Loucy (cell line): ENCODE measurements at regions not wholly inside any gene's neighbourhood (a gene's known extent, or its start where the extent isn't known, plus 50 kb on each side); places are given as distances from the start of the nearest gene placed in this dataset.

Source experiments
- H2AFZ ChIP-seq: fragments of 200-600 bp; sonication (generic); 2 replicates; pipeline ENCODE4 v1.6.0; 2016; ENCODE audit warnings: antibody characterized with exemption, mild to moderate bottlenecking, low read length, moderate library complexity
- H3F3A ChIP-seq: fragments of 200-600 bp; 2 replicates; pipeline ENCODE4 v1.6.0; 2016; ENCODE audit warnings: antibody characterized with exemption, low read depth, mild to moderate bottlenecking
- H3K27me3 ChIP-seq: fragments of 200-600 bp; sonication (generic); 2 replicates; pipeline ENCODE4 v1.6.1; 2014; ENCODE audit warnings: low read length, mild to moderate bottlenecking; ENCODE audit not compliant: insufficient read depth, poor library complexity, severe bottlenecking
- H3K36me3 ChIP-seq: fragments of 200-600 bp; sonication (generic); 2 replicates; pipeline ENCODE4 v1.6.1; 2016; ENCODE audit warnings: low read length; ENCODE audit not compliant: insufficient read depth
- H3K4me1 ChIP-seq: fragments of 200-600 bp; sonication (generic); 2 replicates; pipeline ENCODE4 v1.5.1; 2014; ENCODE audit warnings: low read length, mild to moderate bottlenecking; ENCODE audit not compliant: insufficient read depth, poor library complexity, severe bottlenecking
- H3K4me2 ChIP-seq: fragments of 200-600 bp; sonication (generic); 2 replicates; pipeline ENCODE4 v1.6.0; 2014; ENCODE audit warnings: antibody characterized with exemption, low read length, low read depth, mild to moderate bottlenecking; ENCODE audit not compliant: poor library complexity, severe bottlenecking
- H3K4me3 ChIP-seq: fragments of 200-600 bp; sonication (generic); 2 replicates; pipeline ENCODE4 v1.5.1; 2014; ENCODE audit warnings: low read length, mild to moderate bottlenecking, mixed read lengths; ENCODE audit not compliant: poor library complexity, severe bottlenecking
- H3K79me2 ChIP-seq: fragments of 200-600 bp; sonication (generic); 2 replicates; pipeline ENCODE4 v1.6.1; 2014; ENCODE audit warnings: low read length; ENCODE audit not compliant: insufficient read depth
- H3K9ac ChIP-seq: fragments of 200-600 bp; sonication (generic); 2 replicates; pipeline ENCODE4 v1.6.0; 2014; ENCODE audit warnings: mild to moderate bottlenecking, low read depth, low read length, moderate library complexity; ENCODE audit not compliant: poor library complexity, severe bottlenecking
- H3K9me2 ChIP-seq: fragments of 200-600 bp; sonication (generic); replicated peaks from 2 replicates; pipeline ENCODE4 v1.6.1; 2016; ENCODE audit warnings: low read depth, low read length, mixed read lengths
- H3K9me3 ChIP-seq: fragments of 200-600 bp; sonication (generic); 2 replicates; pipeline ENCODE4 v1.6.1; 2014; ENCODE audit warnings: mild to moderate bottlenecking, antibody characterized with exemption, low read length, low read depth; ENCODE audit not compliant: insufficient read depth
- H4K20me1 ChIP-seq: fragments of 200-600 bp; sonication (generic); 2 replicates; pipeline ENCODE4 v1.6.0; 2014; ENCODE audit warnings: antibody characterized with exemption, low read length, mild to moderate bottlenecking; ENCODE audit not compliant: insufficient read depth, poor library complexity, severe bottlenecking
- CTCF ChIP-seq: fragments of 200-600 bp; sonication (generic); conservative IDR thresholded peaks from 2 replicates; pipeline ENCODE4 v1.5.1; 2014; ENCODE audit warnings: mild to moderate bottlenecking, antibody characterized with exemption, low read length
- EZH2phosphoT487 ChIP-seq: fragments of 200-600 bp; IDR thresholded peaks from 2 replicates; pipeline ENCODE4 v1.6.1; 2018; ENCODE audit warnings: antibody characterized with exemption, mild to moderate bottlenecking, moderate library complexity, borderline replicate concordance

- no peak overlapping the region for H2AFZ ChIP-seq
- no peaks in the 10 kb centered on the region for H3K9me2 ChIP-seq
- H4K20me1 ChIP-seq: no peaks in the 10 kb centered on the region
- H3K27me3 ChIP-seq: no peaks in the 10 kb centered on the region
- no peak overlapping the region for H3K4me2 ChIP-seq
- H3K4me1 ChIP-seq: no peaks in the 10 kb centered on the region
- no peak overlapping the region for H3K4me3 ChIP-seq
- TF ChIP-seq EZH2phosphoT487 (no peak), CTCF (no peak)
- H3K9ac ChIP-seq: no peak overlapping the region
- no peaks in the 10 kb centered on the region for H3F3A ChIP-seq
- H3K36me3 ChIP-seq: no peaks in the 10 kb centered on the region
- no peaks in the 10 kb centered on the region for H3K79me2 ChIP-seq
- no peaks in the 10 kb centered on the region for H3K9me3 ChIP-seq
These were observed 87.6 kb upstream of the IFNE start for GRCh38 chr9:21569721-21570120.

GRCh38 chr9:21570643-21571275 lies 88.6 kb upstream of the IFNE start:
- H4K20me1 ChIP-seq: no peaks in the 10 kb centered on the region
- TF ChIP-seq CTCF (no peak), EZH2phosphoT487 (no peak)
- no peak overlapping the region for H3K9ac ChIP-seq
- no peaks in the 10 kb centered on the region for H3K27me3 ChIP-seq
- H3K9me2 ChIP-seq: no peaks in the 10 kb centered on the region
- H3F3A ChIP-seq: no peaks in the 10 kb centered on the region
- no peak overlapping the region for H3K4me2 ChIP-seq
- no peak overlapping the region for H2AFZ ChIP-seq
- H3K9me3 ChIP-seq: no peaks in the 10 kb centered on the region
- H3K4me1 ChIP-seq: no peaks in the 10 kb centered on the region
- H3K79me2 ChIP-seq: no peaks in the 10 kb centered on the region
- H3K4me3 ChIP-seq: no peak overlapping the region
- H3K36me3 ChIP-seq: no peaks in the 10 kb centered on the region

DNA sequence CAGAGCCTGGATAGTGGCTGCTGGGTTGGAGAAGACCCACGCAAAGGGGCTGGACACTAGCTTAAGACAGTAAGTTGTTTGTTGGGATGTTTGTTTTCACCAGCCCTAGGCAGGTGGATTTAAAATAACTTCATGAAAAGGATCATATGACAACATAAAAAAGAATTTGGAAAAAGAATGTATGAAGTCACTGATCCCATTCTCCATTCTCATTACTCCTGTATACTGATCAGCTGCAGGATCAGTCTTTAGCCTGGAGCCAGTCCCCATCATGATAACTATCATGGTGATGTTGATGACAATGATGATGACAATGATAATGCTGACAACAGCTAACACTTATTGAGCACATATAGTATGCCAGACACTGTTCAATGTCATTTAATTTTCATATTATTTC lies 92.1 kb upstream of the IFNE start:
- Histone ChIP-seq H3K27me3 (no peaks in the 10 kb centered on the region), H2AFZ (no peak overlapping the region), H3K4me1 (peaks cover 5% of the 10 kb centered on the region), H3K9me3 (no peaks in the 10 kb centered on the region), H3K4me3 (no peak overlapping the region), H3F3A (no peaks in the 10 kb centered on the region), H3K79me2 (no peaks in the 10 kb centered on the region), H3K4me2 (no peak overlapping the region), H3K9me2 (no peaks in the 10 kb centered on the region), H3K9ac (no peak overlapping the region), H3K36me3 (no peaks in the 10 kb centered on the region), H4K20me1 (no peaks in the 10 kb centered on the region)
- TF ChIP-seq EZH2phosphoT487 (no peak), CTCF (no peak)
